Stimulated activated CD4-positive, alpha-beta T cell treated with anti-CD3 and anti-CD28 coated beads, Interleukin-12 subunit alpha, Interleukin-12 subunit beta, amount 100 ng/mL, for 24 hours (primary cell): ENCODE measurements at regions not wholly inside any gene's neighbourhood (a gene's known extent, or its start where the extent isn't known, plus 50 kb on each side); places are given as distances from the start of the nearest gene placed in this dataset.
"Not testable (repeated sequence)": the region's sequence is repeated elsewhere in the genome, so short reads cannot be mapped to it uniquely, and the experiment has no call there.

Experiments
- DNase-seq, 2 experiments: peaks; one replicate each; pipeline ENCODE4 v3.0.0-alpha.2; 2020; ENCODE audit warnings: low read depth in 2 of 2

DNA sequence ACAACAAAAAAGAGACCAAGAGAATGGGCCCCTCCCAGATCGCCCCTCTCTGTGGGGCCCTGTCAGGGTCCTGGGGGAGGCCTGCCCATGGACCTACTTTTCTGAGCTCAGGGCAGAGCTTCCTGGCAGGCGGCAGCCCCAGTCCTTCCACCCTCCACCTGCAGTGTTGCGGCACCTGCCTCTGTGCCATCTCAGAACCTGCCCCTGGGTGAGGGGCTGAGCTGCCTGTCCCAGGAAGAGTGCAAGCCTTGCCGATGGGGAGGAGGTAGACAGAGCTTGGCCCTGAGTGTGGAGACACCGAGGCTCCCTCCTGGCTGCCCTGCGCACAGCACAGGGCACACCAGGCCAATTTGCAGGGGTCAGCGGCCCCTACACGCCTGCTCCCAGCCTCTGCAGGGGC, 67.5 kb downstream of the UNCX start:
- no peak for DNase-seq

DNA sequence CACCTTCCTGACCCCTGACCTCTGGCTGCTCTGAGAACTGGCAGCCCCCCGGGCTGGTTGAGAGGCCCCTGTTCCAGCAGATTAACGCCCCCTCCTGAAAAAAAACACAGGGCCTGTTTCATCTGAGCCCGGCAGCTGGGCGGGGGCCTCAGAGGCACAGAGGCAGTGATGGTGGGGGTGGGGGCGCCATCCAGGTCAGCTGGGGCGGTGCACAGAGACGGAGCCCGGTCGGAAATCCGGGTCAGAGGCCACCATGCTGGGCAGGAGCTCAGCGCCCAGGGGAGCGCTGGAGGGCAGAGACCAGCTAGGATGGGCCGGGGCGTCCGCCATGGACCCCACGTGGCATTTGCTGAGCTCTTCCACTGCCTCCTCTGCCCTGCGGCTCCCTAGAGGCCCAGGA, 68.0 kb downstream of the UNCX start:
- DNase-seq, result no peak

DNA sequence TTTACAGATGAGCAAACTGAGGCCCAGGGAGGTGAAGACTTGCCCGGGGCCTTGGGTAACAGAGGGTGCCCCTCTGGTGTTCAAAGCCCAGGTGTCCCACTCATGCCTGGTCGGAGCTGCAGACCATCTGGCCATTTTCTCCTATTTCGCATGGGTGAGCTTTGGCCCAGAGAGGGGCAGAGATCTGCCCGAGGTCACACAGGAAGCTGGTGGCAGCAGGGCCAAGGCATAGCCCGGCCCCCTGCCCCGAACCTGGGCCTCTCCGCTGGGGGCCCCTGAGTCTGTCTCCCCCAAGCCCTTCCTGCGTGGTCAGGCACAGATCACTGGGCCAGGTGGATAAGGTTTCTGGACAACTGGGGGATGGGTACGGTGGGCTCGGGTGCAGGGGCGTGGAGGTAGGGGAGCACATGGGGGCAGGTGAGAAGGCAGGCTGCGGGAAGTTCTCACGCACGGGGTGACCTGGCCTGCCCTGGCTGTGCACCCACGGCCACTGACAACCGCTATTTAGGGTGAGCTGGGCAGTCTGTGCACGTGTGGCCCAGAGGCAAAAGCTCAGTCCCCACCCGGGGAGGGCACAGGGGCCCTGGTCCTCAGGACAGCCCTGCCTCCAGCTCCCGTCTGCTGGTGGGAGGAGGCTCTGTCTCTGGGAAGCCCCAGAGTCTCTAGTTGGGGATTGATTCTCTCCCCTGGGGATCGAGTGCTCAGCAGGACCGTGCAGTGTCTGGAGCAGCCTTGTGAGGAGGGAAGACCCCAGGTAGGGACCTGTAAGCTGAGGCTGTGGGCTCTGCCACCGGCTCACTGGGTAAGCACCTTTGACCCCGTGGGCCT, 68.6 kb downstream of the UNCX start:
- DNase-seq, result no peak

- DNase-seq, result no peak
Observed at GRCh38 chr7:1301882-1302251, 69.2 kb downstream of the UNCX start.

GRCh38 chr7:1302936-1303335, 70.3 kb downstream of the UNCX start:
- no peak for DNase-seq

DNA sequence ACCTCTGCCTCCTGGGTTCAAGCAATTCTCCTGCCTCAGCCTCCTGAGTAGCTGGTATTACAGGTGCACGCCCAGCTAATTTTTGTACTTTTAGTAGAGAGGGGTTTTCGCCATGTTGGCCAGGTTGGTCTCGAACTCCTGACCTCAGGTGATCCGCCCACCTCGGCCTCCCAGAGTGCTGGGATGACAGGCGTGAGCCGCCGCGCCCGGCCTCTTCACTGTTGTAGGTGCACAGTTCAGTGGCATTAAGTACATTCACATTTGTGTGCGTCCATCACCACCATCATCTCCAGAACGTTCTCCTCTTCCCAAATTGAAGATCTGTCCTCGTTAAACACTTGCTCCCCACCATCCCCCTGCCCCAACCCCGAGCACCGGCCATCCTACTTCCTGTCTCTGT, 71.3 kb downstream of the UNCX start:
- DNase-seq, result not testable (repeated sequence)

DNA sequence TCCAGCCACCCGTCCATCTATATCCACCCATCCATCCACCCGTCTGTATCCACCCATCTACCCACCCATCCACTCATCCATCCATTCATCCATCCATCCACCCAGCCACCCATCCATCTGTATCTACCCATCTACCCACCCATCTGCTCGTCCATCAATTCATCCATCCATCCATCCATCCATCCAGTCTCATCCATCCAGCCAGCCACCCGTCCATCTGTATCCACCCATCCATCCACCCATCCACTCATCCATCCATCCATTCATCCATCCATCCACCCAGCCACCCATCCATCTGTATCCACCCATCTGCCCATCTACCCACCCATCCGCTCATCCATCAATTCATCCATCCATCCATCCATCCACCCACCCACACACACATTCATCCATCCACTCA, 73.2 kb downstream of the UNCX start:
- no peak for DNase-seq

DNA sequence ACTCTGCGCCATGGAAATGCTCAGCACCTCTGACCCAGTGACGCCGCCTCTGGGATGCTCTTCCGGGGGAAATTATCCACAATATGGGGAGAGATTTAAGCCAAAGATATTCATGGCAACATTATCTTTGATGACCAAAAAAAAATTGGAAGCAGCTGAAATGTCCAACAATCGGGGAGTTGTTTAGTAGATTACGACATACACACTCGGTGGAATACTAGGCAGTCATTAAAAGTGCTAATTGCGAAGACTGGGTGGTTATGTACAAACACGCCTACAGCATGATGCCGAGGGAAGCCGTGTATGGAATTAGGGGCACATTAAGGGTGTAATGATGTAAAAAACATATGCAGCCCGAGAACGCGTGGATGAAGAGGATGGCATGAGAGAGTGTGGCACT, 75.2 kb downstream of the UNCX start:
- no peak for DNase-seq

GRCh38 chr7:1309290-1309689, 76.6 kb downstream of the UNCX start:
- DNase-seq, result no peak

DNA sequence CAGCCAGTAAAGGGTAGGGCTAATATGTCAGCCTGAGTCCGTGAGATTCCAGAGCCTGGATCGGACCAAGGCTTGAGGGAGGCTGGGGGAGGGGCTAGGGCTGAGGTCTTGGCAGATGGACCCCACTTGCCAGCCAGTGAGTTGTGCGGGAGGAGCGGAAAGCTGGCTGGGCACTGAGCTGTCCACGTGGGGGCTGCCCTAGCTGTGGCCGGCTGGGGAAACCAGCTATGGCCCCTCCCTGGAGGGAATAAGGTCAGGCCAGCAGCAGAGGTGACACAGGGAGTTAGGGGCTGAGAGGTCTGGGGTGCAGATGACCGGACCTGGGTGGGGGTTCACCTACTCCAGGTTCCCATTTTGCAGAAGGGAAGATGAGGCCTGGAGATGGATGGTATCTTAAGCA, 77.3 kb downstream of the UNCX start:
- no peak for DNase-seq

DNA sequence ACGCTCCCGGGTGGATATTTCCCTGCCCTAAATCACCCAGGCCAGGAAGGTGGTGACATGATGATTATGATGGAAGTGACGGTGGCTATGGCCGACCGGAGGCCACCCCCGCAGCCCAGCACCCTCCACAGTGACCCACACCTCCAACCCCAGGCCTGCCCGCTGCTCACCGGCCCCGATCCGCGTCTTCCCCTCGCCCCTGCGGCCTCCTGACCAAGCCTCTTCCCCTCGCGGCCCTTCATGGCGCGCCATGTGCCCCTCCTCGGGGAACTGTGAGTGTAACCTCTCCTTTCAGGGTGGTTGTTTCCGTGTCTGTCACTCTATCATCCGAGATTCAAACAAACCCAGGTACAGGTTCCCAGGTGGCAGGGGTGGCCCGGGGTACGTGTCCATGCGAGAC, 78.3 kb downstream of the UNCX start:
- no peak for DNase-seq

GRCh38 chr7:1311406-1312135, 78.9 kb downstream of the UNCX start:
- DNase-seq, result no peak

- DNase-seq, result no peak
Observed at GRCh38 chr7:1312136-1313070, 79.7 kb downstream of the UNCX start.

GRCh38 chr7:1313613-1314012, 80.9 kb downstream of the UNCX start:
- no peak for DNase-seq

GRCh38 chr7:1314021-1314907, 81.6 kb downstream of the UNCX start:
- DNase-seq, result no peak

DNA sequence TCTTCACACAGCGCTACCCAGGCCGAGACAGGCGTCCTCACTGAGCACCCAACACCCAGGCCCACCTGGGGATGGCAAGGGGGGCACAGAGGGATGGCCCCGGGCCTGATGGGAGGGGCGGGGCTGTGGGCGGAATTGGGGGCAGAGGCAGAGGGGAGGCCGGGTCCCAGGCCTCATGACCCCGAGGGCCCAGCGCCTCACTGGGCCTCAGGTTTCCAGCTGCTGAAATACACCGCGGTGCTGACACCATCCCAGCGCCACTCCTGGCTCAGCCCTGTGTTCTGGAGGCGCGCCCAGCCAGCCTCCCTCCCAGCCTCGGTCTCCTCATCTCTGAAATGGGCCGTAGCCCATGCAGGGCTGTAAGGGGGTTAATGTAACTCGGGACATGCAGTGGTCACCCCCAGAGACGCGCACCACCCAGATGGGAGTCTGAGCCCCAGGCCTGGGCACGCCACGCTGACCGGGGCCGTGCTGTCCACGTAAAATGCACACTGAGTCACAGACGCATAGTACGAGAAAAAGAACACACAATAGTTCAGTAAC, 82.3 kb downstream of the UNCX start:
- no peak for DNase-seq

DNA sequence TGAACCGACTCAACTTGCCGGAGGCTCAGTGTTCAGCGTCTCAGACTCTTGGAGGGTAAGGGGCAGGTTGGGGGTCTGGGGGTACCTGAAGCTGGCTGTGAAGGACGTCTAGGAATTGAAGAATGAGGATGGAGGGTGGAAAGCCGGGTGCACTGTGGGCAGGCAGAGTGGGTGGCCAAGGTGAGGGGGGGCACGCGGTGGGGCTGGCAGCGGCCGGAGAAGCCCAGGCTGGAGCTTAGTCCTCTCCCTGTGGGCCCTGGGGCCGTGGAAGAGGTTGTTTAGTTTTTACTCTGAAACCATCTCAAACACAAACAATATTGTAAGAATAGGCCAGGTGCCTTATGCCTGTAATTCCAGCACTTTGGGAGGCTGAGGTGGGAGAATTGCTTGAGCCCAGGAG, 83.4 kb downstream of the UNCX start:
- DNase-seq, result no peak

GRCh38 chr7:1317646-1318045, 85.0 kb downstream of the UNCX start:
- no peak for DNase-seq

DNA sequence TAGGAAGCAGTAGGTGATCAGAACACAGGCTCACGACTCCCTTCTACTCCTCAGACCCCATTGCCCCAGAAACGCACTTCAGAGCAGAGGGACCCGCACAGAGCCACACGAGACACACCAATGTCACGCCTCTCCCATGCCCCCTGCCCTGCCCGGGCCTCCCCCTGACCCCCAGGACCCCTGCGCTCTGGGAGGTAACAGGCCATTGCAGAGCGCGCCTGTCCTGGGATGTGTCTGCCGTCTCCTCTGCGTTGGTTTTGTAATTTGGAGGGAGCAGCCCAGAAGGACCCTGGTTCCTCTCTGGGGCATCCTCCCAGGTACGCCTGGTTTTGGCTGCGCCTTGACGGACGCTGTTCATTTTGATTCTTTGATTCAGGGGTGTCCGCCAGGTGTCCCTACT, 85.4 kb downstream of the UNCX start:
- DNase-seq, result no peak

GRCh38 chr7:1318661-1319060, 86.0 kb downstream of the UNCX start:
- DNase-seq, result no peak

DNA sequence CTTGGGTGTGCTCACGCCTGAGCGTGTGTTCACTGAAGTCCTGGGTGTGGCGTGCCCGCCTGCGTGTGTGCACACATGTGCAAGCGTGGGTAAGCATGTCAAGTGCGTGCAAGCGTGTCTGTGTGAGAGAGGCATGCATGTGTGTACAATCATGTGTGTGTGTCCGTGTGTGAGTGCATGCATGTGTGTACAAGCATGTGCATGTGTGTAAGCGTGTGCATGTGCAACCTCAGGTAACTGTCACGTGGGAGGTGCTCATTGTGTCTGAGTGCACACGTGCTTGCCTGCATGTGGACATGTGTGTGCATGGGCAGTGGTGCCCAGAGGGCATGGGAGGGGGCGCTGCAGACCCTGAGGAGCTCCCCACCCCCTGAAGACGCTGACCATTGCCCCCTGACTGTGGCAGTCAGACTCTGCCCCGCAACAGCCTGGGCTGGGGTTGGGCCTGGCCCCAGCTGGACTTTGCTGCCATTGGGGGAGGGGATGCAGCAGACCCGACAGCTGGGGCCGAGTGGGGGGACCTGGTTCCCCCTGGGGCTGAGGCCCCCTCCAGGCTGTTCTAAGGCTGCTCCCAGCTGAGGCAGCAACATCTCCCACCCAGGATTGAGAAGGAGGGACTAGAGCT, 88.1 kb downstream of the UNCX start:
- DNase-seq, result no peak
